Neural progenitor cell (in vitro differentiated cells): ENCODE measurements at regions not wholly inside any gene's neighbourhood (a gene's known extent, or its start where the extent isn't known, plus 50 kb on each side); places are given as distances from the start of the nearest gene placed in this dataset.

Experiments
- EZH2 ChIP-seq: fragments of 200-600 bp; sonication (generic); IDR thresholded peaks from 2 replicates; pipeline ENCODE4 v1.6.1; 2017; ENCODE audit warnings: antibody characterized with exemption, mild to moderate bottlenecking, moderate library complexity
- TF ChIP-seq, protein P1 (sequence below): fragments of 200-600 bp; sonication (generic); IDR thresholded peaks from 2 replicates; pipeline ENCODE4 v1.5.1; 2017; ENCODE audit warnings: antibody characterized with exemption, mild to moderate bottlenecking

DNA sequence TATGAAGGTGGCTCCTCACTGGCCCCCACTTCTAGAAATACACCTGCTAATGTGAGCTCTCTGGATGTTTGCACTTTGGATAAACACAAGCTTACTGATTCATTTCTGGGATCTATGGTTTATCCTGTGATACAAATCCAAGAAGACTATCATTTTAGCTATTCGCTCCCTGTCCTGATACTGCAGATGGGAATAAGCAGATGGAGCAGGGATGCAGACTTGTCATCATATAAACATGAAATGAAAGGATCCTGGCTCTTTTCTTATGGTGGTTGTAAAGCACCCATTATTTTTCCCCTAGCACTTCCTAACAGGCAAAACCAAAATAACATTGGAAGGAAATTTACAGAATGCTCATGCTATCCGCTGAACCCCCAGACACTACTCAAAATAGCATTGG, 162.9 kb upstream of the NOCT start:
- TF ChIP-seq, protein P1, sequence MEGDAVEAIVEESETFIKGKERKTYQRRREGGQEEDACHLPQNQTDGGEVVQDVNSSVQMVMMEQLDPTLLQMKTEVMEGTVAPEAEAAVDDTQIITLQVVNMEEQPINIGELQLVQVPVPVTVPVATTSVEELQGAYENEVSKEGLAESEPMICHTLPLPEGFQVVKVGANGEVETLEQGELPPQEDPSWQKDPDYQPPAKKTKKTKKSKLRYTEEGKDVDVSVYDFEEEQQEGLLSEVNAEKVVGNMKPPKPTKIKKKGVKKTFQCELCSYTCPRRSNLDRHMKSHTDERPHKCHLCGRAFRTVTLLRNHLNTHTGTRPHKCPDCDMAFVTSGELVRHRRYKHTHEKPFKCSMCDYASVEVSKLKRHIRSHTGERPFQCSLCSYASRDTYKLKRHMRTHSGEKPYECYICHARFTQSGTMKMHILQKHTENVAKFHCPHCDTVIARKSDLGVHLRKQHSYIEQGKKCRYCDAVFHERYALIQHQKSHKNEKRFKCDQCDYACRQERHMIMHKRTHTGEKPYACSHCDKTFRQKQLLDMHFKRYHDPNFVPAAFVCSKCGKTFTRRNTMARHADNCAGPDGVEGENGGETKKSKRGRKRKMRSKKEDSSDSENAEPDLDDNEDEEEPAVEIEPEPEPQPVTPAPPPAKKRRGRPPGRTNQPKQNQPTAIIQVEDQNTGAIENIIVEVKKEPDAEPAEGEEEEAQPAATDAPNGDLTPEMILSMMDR, result no peak
- TF ChIP-seq EZH2, result no peak
